Neutrophil (primary cell): ENCODE measurements at regions not wholly inside any gene's neighbourhood (a gene's known extent, or its start where the extent isn't known, plus 50 kb on each side); places are given as distances from the start of the nearest gene placed in this dataset.

Experiments used
- H3K27ac ChIP-seq: fragments of 200-600 bp; sonication (generic); 2 replicates; pipeline ENCODE4 v1.5.1; 2016; ENCODE audit warnings: mild to moderate bottlenecking, moderate library complexity
- H3K27me3 ChIP-seq: fragments of 200-600 bp; sonication (generic); 2 replicates; pipeline ENCODE4 v1.6.0; 2016; ENCODE audit warnings: mild to moderate bottlenecking
- H3K36me3 ChIP-seq: fragments of 200-600 bp; sonication (generic); 2 replicates; pipeline ENCODE4 v1.5.1; 2017
- H3K4me1 ChIP-seq, 2 experiments: fragments of 200-600 bp in 1 of 2; sonication (generic) in 1 of 2; 1 replicate in 1 of 2; 2 replicates in 1 of 2; pipeline versions ENCODE4 v1.5.1 to v1.6.1; 2013 to 2016; ENCODE audit warnings: low read depth in 1 of 2, low read length in 1 of 2, mild to moderate bottlenecking in 1 of 2, moderate library complexity in 1 of 2; ENCODE audit not compliant: control insufficient read depth in 1 of 2, insufficient read depth in 1 of 2
- H3K4me3 ChIP-seq, 2 experiments: fragments of 200-600 bp in 1 of 2; sonication (generic) in 1 of 2; 1 replicate in 1 of 2; 2 replicates in 1 of 2; pipeline ENCODE4 v1.5.1; 2013 to 2016; ENCODE audit warnings: low read depth in 1 of 2, low read length in 1 of 2, mild to moderate bottlenecking in 1 of 2, moderate library complexity in 1 of 2
- H3K9me3 ChIP-seq: fragments of 200-600 bp; sonication (generic); 2 replicates; pipeline ENCODE4 v1.5.1; 2016
- CTCF ChIP-seq: fragments of 200-600 bp; sonication (generic); IDR thresholded peaks from 2 replicates; pipeline ENCODE4 v1.5.1; 2016; ENCODE audit warnings: antibody characterized with exemption

GRCh38 chr1:72366466-72366865, 84.1 kb upstream of the NEGR1 start:
- TF ChIP-seq CTCF, result no peak
- Histone ChIP-seq H3K27me3 (no peaks in the 10 kb centered on the region), H3K9me3 (no peaks in the 10 kb centered on the region), H3K4me3 (no peak overlapping the region), H3K27ac (peak overlapping the region; percentile 67), H3K36me3 (no peaks in the 10 kb centered on the region), H3K4me1 (peaks cover 15 to 31% of the 10 kb centered on the region in 2 experiments)

- no peak overlapping the region for H3K4me3 ChIP-seq
- no peaks in the 10 kb centered on the region for H3K36me3 ChIP-seq
- peaks cover 15 to 31% of the 10 kb centered on the region in 2 experiments for H3K4me1 ChIP-seq
- no peak for TF ChIP-seq CTCF
- H3K27me3 ChIP-seq, result no peaks in the 10 kb centered on the region
- no peak overlapping the region for H3K27ac ChIP-seq
- no peaks in the 10 kb centered on the region for H3K9me3 ChIP-seq
Observed at GRCh38 chr1:72365693-72366092, 83.4 kb upstream of the NEGR1 start.

- H3K9me3 ChIP-seq, result no peaks in the 10 kb centered on the region
- H3K27me3 ChIP-seq, result no peaks in the 10 kb centered on the region
- H3K27ac ChIP-seq, result no peak overlapping the region
- no peak overlapping the region for H3K4me3 ChIP-seq
- H3K4me1 ChIP-seq, result peaks cover 19 to 31% of the 10 kb centered on the region in 2 experiments
- H3K36me3 ChIP-seq, result no peaks in the 10 kb centered on the region
- no peak for TF ChIP-seq CTCF
Observed at GRCh38 chr1:72362538-72362937, 80.2 kb upstream of the NEGR1 start.

GRCh38 chr1:72357411-72357810, 75.1 kb upstream of the NEGR1 start:
- H3K36me3 ChIP-seq, result no peaks in the 10 kb centered on the region
- peaks cover 4 to 14% of the 10 kb centered on the region in 2 experiments for H3K4me1 ChIP-seq
- H3K9me3 ChIP-seq, result no peaks in the 10 kb centered on the region
- H3K27me3 ChIP-seq, result no peaks in the 10 kb centered on the region
- H3K27ac ChIP-seq, result no peak overlapping the region
- TF ChIP-seq CTCF, result no peak
- H3K4me3 ChIP-seq, result no peak overlapping the region

GRCh38 chr1:72355899-72356298, 73.6 kb upstream of the NEGR1 start:
- no peak for TF ChIP-seq CTCF
- no peak overlapping the region for H3K27ac ChIP-seq
- no peaks in the 10 kb centered on the region for H3K9me3 ChIP-seq
- peaks cover 4 to 14% of the 10 kb centered on the region in 2 experiments for H3K4me1 ChIP-seq
- H3K27me3 ChIP-seq, result no peaks in the 10 kb centered on the region
- H3K36me3 ChIP-seq, result no peaks in the 10 kb centered on the region
- H3K4me3 ChIP-seq, result no peak overlapping the region

- Histone ChIP-seq H3K27me3 (no peaks in the 10 kb centered on the region), H3K4me1 (peaks cover 0 to 3% of the 10 kb centered on the region in 2 experiments), H3K4me3 (no peak overlapping the region), H3K36me3 (no peaks in the 10 kb centered on the region), H3K9me3 (no peaks in the 10 kb centered on the region), H3K27ac (no peak overlapping the region)
- TF ChIP-seq CTCF, result no peak
Observed at GRCh38 chr1:72341661-72342060, 59.3 kb upstream of the NEGR1 start.
